ENCODE measurements at regions not wholly inside any gene's neighbourhood (a gene's known extent, or its start where the extent isn't known, plus 50 kb on each side); places are given as distances from the start of the nearest gene placed in this dataset.

DNA sequence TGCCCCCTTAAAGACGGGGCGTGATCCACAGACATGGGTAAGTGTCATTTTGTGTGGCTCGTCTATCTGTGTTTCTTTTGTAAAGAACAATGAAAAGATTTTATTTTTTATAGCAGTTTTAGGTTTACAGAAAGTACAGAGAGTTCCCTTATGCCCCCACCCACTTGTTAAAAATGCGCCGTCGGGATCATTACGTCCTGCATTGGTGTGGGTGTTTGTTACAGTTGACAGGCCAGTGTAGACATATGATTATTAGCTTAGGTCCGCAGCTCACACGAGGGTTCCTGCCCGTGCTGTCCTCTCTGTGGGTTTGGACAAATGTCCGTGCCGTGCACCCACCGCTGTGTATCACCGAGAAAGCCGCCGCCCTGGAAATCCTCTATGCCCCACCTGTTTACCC, 50.5 kb downstream of the RGS12 start:
- no peak for DNase-seq
- POLR2A ChIA-PET: no interaction called here

DNA sequence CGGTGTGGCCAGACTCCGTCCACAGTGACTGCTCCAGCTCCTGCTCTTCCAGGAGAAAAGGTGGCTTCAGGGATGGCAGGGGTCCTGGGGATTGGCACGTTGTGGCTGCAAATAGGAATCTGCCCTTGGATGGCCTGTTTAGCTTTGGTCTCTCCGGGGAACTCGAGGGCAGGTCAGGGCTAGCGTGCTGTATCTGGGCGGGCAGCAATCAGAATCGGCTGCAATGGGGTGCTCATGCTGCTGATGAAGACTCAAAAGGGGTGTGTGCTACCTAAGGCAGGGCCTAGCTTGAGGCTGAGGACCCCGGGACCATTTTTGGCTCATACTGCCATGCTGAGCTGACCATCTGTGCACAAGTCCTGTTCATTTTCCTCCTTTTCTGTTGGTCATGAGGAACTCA, 51.3 kb downstream of the RGS12 start:
- peaks cover 6% of the 10 kb centered on the region for H3K4me1 Mint-ChIP-seq
- no peak overlapping the region for H3K4me3 Mint-ChIP-seq
- no peaks in the 10 kb centered on the region for H3K27me3 Mint-ChIP-seq
- ChIA-PET CTCF (interaction anchor here (1.6 kb wide), 1 partner anchor 26 kb away, joined by 3 read pairs; no protein-coding TSS in a partner anchor), POLR2A (no interaction called here)
- no peaks in the 10 kb centered on the region for H3K36me3 Mint-ChIP-seq (ENCODE audit: low read depth)
- no peak overlapping the region for H3K27ac Mint-ChIP-seq
- no peak for DNase-seq
- no peaks in the 10 kb centered on the region for H3K9me3 Mint-ChIP-seq

More for the DNA sequence above, 50.5 kb downstream of the RGS12 start:
- no peaks in the 10 kb centered on the region for H3K36me3 Mint-ChIP-seq (ENCODE audit: low read depth)
- no peaks in the 10 kb centered on the region for H3K9me3 Mint-ChIP-seq
- H3K4me3 Mint-ChIP-seq: no peak overlapping the region
- H3K27me3 Mint-ChIP-seq: no peaks in the 10 kb centered on the region
- no peak overlapping the region for H3K27ac Mint-ChIP-seq
- H3K4me1 Mint-ChIP-seq: peaks cover 6% of the 10 kb centered on the region
- CTCF ChIA-PET: interaction anchor here (1.6 kb wide), 1 partner anchor 27 kb away, joined by 3 read pairs; no protein-coding TSS in a partner anchor

DNA sequence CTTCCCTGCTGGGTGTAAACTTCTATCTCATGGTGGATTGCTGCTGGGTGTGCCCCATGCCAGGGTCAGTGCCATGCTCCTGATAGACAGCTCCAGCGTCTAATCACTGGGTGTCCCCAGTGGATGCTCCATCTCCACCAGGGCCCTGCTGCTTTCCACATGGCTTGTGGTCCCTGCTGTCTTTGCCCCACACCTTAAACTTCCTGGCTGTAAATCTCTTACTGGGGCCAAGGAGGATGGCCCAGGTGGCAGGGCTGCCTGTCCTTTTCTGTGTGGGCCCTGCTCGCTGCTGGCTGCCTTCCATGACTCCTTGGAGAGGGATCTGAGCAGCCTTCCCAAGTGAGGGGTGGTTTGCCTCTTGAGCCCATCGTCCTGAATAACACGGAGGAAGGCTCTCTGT, 51.8 kb downstream of the RGS12 start:
- ChIA-PET CTCF (interaction anchor here (1.6 kb wide), 1 partner anchor 26 kb away, joined by 3 read pairs; no protein-coding TSS in a partner anchor), POLR2A (no interaction called here)
- Mint-ChIP-seq H3K36me3 (ENCODE audit: low read depth) (no peaks in the 10 kb centered on the region), H3K9me3 (no peaks in the 10 kb centered on the region), H3K27me3 (no peaks in the 10 kb centered on the region), H3K4me1 (peaks cover 6% of the 10 kb centered on the region), H3K4me3 (no peak overlapping the region), H3K27ac (no peak overlapping the region)
- DNase-seq: no peak

DNA sequence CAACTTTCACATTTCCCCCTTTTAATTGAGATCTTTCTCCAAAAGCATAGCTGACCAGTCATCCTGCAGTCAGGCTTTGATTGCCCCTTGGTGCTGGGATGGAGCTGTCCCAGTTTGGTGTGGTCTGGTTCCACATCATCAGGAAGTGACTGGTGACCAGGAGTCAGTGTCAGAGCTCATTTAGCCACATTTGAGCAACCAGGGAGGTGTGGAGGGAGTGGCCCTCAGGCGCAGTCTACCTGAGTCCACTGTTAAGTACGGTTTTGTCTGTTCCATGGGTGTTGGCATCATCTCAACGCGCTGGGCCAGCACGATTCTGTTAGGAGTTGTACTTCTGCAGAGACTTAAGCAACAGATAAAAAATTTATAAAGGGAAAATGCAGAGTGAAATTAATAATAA, 52.6 kb downstream of the RGS12 start:
- no peak overlapping the region for H3K27ac Mint-ChIP-seq
- POLR2A ChIA-PET: no interaction called here

DNA sequence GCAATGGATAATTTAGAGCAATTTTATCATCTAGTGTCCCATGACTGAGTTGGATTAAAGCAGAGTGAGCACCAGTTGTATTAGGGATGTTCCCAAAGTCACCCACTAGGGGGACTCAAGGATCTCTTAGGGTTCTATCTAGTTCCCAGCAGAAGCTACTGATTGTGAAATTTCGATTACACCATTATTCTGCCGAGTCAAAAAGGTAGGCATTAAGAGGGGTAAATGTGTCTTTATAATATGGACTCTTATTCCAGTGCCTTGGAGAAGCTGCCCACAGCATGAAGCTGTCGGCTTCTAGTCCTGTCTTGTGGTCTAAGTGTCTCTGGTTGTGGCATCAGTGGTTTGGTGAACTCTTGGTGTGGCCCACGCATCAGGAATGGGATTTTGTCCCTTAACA, 53.3 kb downstream of the RGS12 start:
- Mint-ChIP-seq H3K9me3 (no peaks in the 10 kb centered on the region), H3K27me3 (no peaks in the 10 kb centered on the region), H3K4me1 (peaks cover 6% of the 10 kb centered on the region), H3K4me3 (no peak overlapping the region), H3K27ac (no peak overlapping the region), H3K36me3 (ENCODE audit: low read depth) (no peaks in the 10 kb centered on the region)
- POLR2A ChIA-PET: no interaction called here
- CTCF ChIA-PET: interaction anchor here (0.6 to 1.9 kb wide), 17 partner anchors 9 to 535 kb away, joined by 3 to 10 read pairs (median 4); partner anchors contain the start of gene HGFAC
- no peak for DNase-seq

More for the DNA sequence above, 52.6 kb downstream of the RGS12 start:
- Mint-ChIP-seq H3K4me3 (no peak overlapping the region), H3K4me1 (peaks cover 6% of the 10 kb centered on the region), H3K9me3 (no peaks in the 10 kb centered on the region), H3K36me3 (ENCODE audit: low read depth) (no peaks in the 10 kb centered on the region), H3K27me3 (no peaks in the 10 kb centered on the region)
- CTCF ChIA-PET: interaction anchor here (1.8 to 1.9 kb wide), 2 partner anchors 96 to 98 kb away, joined by 6 to 8 read pairs; partner anchors contain the start of gene HGFAC
- DNase-seq: no peak

DNA sequence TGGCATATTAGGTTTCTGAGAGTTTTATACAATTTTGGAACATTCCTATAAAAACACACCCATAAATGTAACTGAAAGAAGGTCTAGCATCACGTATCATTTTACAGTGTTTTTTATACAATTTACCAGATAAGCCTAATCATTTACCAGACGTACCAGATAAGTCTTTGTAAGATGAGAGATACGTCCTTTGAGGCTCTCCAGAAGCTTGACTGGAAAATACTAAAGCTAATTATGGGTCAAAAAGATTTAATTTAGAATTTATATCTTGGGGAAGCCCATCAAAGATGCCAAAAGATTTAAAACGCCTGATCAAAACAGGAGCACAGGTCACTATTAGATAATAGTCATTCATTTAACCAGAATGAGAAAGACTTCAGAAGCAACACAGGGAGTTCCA, 55.0 kb downstream of the RGS12 start:
- POLR2A ChIA-PET: no interaction called here
- CTCF ChIA-PET: interaction anchor here (1.0 to 2.2 kb wide), 3 partner anchors 93 to 155 kb away, joined by 4 read pairs; no protein-coding TSS in a partner anchor
- H3K4me1 Mint-ChIP-seq: peaks cover 6% of the 10 kb centered on the region
- peaks cover 7% of the 10 kb centered on the region for H3K9me3 Mint-ChIP-seq
- no peak for DNase-seq
- no peaks in the 10 kb centered on the region for H3K27me3 Mint-ChIP-seq
- H3K4me3 Mint-ChIP-seq: no peak overlapping the region
- H3K27ac Mint-ChIP-seq: no peak overlapping the region
- peaks cover 5% of the 10 kb centered on the region for H3K36me3 Mint-ChIP-seq (ENCODE audit: low read depth)

DNA sequence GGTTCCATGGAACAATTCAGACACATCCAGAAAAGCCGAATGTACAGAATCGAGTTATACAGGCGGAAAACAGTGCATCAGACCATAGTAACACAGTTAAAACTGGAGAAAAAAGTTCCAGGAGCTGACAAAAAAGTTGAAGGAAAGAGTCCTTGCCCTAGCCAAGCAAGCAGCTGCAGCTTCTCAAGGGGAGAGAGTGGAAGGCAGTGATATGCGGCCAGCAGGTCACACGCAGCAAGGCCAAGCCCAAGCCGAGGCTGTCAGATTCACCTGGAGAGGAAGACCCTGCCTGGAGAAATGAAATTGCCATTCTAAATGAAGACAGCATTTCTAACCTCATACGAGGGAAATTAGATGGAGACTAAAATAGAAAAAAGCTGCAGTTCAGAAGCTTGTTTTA, 55.8 kb downstream of the RGS12 start:
- no peak overlapping the region for H3K4me3 Mint-ChIP-seq
- DNase-seq: no peak
- ChIA-PET POLR2A (no interaction called here), CTCF (interaction anchor here (1.0 to 2.2 kb wide), 2 partner anchors 92 to 95 kb away, joined by 4 read pairs; no protein-coding TSS in a partner anchor)
- no peaks in the 10 kb centered on the region for H3K27me3 Mint-ChIP-seq
- peaks cover 5% of the 10 kb centered on the region for H3K36me3 Mint-ChIP-seq (ENCODE audit: low read depth)
- peaks cover 6% of the 10 kb centered on the region for H3K4me1 Mint-ChIP-seq
- no peak overlapping the region for H3K27ac Mint-ChIP-seq
- H3K9me3 Mint-ChIP-seq: peaks cover 7% of the 10 kb centered on the region

DNA sequence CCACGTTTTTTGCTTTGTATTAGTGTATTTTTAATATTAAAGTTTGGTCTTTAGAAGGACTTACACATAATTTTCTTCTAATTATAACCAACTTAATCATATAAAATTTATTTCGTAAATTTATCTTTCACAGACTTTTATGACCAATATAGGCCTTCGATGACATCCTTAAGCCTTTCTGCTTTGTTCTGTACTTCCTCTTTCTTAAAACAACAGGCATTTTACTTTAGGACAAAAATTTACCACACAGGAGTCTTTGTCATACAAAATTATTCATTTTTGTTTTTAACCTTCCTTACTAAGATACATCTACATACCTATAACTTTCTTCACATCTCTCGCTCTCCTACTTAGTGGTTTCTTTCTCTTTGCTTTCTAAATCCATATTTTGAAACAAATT, 56.3 kb downstream of the RGS12 start:
- Mint-ChIP-seq H3K4me3 (no peak overlapping the region), H3K36me3 (ENCODE audit: low read depth) (peaks cover 5% of the 10 kb centered on the region), H3K4me1 (peaks cover 6% of the 10 kb centered on the region), H3K27me3 (no peaks in the 10 kb centered on the region), H3K27ac (no peak overlapping the region), H3K9me3 (peaks cover 7% of the 10 kb centered on the region)
- ChIA-PET POLR2A (no interaction called here), CTCF (interaction anchor here (2.2 kb wide), 1 partner anchor 92 kb away, joined by 4 read pairs; no protein-coding TSS in a partner anchor)
- no peak for DNase-seq

DNA sequence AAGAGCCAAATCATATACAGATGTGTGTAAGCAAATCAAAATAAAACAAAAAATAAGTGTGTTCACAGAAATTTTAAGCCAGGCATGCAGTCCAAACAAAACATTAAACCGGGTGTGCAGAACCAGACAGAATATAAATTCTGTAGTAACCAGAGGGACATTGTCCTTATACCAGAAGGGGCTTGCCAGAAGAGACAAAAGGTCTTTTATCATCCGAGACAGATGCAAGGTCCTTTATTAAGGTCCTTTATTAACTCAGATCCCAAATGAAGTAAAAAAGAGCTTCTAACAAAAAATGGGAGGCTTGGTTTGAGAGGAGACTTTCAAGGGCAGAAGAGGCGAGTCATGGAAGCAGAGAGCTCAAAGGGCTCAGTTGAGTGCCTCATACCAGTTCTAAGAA, 59.2 kb downstream of the RGS12 start:
- Mint-ChIP-seq H3K4me3 (no peak overlapping the region), H3K9me3 (peaks cover 7% of the 10 kb centered on the region), H3K27ac (no peak overlapping the region), H3K4me1 (peaks cover 11% of the 10 kb centered on the region), H3K27me3 (peaks cover 6% of the 10 kb centered on the region), H3K36me3 (ENCODE audit: low read depth) (peaks cover 5% of the 10 kb centered on the region)
- ChIA-PET POLR2A (no interaction called here), CTCF (no interaction called here)
- DNase-seq: no peak

DNA sequence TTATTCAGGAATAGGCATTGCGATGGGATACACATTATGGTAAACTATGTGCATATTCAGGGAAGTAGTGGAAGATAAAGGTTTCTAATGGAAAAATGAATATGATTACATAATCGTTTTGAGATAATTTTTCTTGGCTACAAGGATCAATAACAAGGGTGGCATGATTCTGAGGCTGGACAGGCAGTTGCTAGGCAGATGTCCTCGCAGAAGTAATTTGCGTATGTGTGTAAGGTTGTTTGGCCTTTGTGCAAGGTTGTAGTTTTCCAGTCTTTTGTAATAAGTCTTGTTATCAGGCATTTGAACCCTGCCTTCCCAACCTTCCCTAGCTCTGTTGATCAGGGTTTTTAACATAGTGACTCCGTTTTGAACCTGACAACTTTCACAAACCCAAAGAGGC, 59.7 kb downstream of the RGS12 start:
- Mint-ChIP-seq H3K4me1 (peaks cover 11% of the 10 kb centered on the region), H3K4me3 (no peak overlapping the region), H3K36me3 (ENCODE audit: low read depth) (peaks cover 5% of the 10 kb centered on the region), H3K9me3 (peaks cover 7% of the 10 kb centered on the region), H3K27me3 (peaks cover 8% of the 10 kb centered on the region), H3K27ac (no peak overlapping the region)
- ChIA-PET POLR2A (no interaction called here), CTCF (no interaction called here)
- DNase-seq: no peak

DNA sequence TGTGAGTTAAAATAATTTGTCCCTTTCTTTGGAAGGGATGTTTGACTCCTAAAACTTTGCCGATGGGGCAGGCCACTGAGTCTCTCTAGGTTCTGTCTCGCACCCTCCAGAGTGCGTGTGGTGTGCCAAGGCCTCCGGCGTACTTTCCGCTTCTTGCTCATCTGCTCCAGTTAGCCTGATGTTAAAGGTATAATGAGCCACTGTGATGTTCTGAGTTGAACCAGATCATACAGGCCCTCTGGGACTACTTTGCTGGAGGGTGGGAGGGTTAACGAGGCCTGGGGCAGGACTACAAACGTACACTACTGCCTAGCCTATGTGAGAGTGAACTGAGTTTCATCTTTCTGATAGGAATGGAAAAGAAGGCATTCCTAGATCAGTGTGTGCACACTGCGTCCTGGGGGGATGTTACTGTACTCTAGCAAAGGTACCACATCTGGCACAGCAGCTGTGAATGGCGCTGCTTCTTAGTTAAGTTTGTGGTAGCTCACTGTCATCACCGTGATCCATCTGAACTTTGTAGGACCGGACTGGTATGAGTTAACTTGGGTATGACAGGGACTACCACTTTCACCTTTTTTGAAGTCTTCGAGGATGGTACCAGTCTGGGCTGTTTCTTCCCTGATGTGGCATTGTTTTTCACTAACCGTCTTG, 60.2 kb downstream of the RGS12 start:
- no peak overlapping the region for H3K4me3 Mint-ChIP-seq
- H3K4me1 Mint-ChIP-seq: peaks cover 12% of the 10 kb centered on the region
- DNase-seq: no peak
- peaks cover 7% of the 10 kb centered on the region for H3K9me3 Mint-ChIP-seq
- ChIA-PET CTCF (interaction anchor here (1.0 kb wide), 2 partner anchors 18 to 246 kb away, joined by 3 read pairs; no protein-coding TSS in a partner anchor), POLR2A (no interaction called here)
- peaks cover 5% of the 10 kb centered on the region for H3K36me3 Mint-ChIP-seq (ENCODE audit: low read depth)
- peaks cover 8% of the 10 kb centered on the region for H3K27me3 Mint-ChIP-seq
- no peak overlapping the region for H3K27ac Mint-ChIP-seq

DNA sequence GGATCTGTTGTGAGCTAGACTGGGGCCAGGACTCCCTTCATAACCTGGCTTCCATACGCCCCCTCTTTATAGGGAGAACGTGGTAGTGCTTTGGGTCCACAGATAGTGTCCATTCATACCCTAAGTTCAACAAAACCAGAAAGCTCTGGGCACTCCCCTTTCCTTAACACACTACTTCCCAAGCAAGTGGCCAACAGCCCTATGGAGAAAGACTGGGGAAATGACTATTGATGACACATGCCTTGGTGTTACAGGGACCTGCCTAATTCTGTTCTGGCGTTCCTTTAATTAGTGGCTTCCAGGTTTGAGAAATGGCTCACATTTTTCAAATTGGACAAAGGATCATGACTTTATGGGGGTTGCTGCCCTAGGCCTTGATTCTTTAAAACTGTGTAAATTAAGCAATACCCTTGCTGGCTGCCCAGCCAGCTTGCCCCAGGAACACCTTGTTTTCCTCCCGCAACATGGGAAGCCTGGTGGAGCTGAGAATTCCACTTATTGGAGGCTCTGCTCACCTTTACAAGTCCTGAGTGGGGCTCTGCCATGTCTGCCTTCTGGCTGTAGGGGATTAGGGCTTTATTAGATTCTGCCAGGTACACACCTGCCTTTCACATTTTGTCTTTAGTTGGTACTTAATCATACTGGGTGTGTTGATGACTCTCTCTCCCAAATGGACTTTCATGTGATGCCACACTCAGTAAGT, 61.1 kb downstream of the RGS12 start:
- Mint-ChIP-seq H3K4me1 (peaks cover 12% of the 10 kb centered on the region), H3K27ac (no peak overlapping the region), H3K36me3 (ENCODE audit: low read depth) (peaks cover 5% of the 10 kb centered on the region), H3K9me3 (peaks cover 7% of the 10 kb centered on the region), H3K27me3 (peaks cover 8% of the 10 kb centered on the region), H3K4me3 (no peak overlapping the region)
- POLR2A ChIA-PET: no interaction called here
- CTCF ChIA-PET: interaction anchor here (1.0 kb wide), 2 partner anchors 17 to 247 kb away, joined by 3 read pairs; no protein-coding TSS in a partner anchor
- no peak for DNase-seq

DNA sequence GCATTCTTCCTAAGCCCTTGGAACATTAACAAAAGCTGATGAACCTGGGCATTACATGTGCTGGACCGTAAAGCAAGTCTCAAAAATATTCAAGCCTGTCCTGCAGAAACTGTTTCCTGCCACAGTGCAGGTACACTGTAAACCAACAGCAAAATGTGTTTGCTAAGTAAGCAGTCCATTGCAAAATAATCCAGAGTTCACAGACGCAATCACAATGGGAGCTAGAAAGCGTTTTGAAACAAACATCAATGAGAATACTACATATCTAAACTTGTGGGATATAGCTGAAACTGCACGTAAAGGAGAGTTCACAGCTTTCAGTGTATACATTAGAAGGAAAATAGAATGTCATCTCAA, 61.6 kb downstream of the RGS12 start:
- Mint-ChIP-seq H3K9me3 (peaks cover 7% of the 10 kb centered on the region), H3K27me3 (peaks cover 8% of the 10 kb centered on the region), H3K27ac (no peak overlapping the region), H3K4me3 (no peak overlapping the region), H3K4me1 (peaks cover 14% of the 10 kb centered on the region), H3K36me3 (ENCODE audit: low read depth) (peaks cover 5% of the 10 kb centered on the region)
- ChIA-PET CTCF (interaction anchor here (1.8 to 2.3 kb wide), 2 partner anchors 8 to 16 kb away, joined by 5 to 6 read pairs; no protein-coding TSS in a partner anchor), POLR2A (interaction anchor here (0.7 kb wide), 1 partner anchor 72 kb away, joined by 3 read pairs; no protein-coding TSS in a partner anchor)
- DNase-seq: no peak
